Endometrial microvascular endothelial cells (primary cell): ENCODE measurements at regions not wholly inside any gene's neighbourhood (a gene's known extent, or its start where the extent isn't known, plus 50 kb on each side); places are given as distances from the start of the nearest gene placed in this dataset.
"Not testable (repeated sequence)": the region's sequence is repeated elsewhere in the genome, so short reads cannot be mapped to it uniquely, and the experiment has no call there.

Experiments used
- in situ Hi-C: cut with HindIII; loops from 2 replicates; pipeline ENCODE4 v1.10.0; 2017; ENCODE audit warnings: low sequenced_read_pairs, low pct_unique_long_range_greater_than_20kb; ENCODE audit errors: inconsistent ontology term

DNA sequence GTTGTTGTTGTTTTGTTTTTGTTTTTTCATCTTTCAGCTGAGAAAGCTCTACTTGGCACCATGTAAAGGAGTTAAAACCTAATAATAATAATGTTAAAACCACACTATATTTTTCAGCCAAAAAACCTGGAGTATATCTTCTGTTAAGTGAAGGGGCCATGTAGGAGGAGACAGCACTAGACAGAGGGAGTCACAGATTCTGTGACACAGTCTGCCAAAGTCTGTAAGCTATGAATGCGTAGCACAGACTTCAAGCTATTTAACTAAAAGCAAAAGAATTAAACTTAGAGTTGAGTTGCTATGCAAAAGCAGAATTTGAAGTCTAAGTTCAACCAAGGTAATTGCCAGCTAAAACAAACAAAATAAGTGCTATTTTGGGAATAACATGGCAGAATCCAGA lies 296.0 kb upstream of the COL8A1 start:
- in situ Hi-C loops = no loop called here

DNA sequence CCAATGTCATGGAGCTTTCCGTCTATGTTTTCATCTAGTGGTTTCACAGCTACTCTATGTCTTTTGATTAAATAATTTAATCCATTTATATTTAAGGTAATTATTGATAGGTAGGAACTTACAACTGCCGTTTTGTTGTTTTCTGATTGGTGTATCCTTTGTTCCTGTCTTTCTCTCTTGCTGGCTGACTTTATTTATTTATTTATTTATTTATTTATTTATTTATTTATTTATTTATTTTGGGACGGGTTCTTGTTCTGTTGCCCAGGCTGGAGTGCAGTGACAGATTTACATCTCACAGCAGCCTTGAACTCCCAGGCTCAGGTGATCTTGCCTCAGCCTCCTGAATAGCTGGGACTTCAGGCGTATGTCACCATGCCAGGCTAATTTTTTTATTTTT lies 299.2 kb upstream of the COL8A1 start:
- in situ Hi-C loops = no loop called here

DNA sequence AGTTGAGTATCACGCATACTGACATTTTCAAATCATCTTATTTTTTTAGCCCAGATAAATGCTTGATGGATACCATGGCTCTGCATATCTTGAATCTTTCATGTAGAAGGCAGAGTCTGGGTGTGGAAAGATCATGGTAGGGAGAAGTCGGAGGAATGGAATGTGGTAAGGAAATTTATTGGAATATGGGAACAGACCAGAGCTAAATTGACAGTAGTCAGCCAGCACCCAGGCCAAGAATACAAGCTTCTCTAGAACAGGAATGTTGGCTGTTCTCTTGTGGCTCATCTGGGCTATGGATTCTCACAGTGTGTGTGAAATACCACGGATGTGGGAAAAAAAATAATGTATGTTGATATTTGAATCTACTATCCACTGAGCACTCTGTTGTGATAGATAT lies 305.7 kb upstream of the COL8A1 start:
- in situ Hi-C loops = no loop called here

DNA sequence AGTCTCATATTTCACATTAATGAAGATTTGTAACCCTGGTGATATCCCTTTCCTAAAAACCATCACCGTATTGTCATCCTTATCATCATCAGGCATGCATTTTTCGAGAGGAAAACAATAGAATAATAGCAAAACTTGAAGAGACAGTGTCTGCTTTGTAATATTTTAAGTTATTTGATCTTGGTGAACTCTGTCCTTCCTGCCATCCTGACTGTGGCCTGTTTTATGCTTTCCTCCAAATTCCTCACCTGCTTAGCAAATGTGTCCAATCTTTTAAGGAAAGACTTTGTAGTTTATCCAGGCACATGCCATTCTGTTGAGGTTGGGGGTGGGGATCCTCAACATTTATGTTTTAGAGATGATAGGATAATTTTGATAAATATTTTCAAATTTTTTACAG lies 306.1 kb upstream of the COL8A1 start:
- in situ Hi-C loops = no loop called here

DNA sequence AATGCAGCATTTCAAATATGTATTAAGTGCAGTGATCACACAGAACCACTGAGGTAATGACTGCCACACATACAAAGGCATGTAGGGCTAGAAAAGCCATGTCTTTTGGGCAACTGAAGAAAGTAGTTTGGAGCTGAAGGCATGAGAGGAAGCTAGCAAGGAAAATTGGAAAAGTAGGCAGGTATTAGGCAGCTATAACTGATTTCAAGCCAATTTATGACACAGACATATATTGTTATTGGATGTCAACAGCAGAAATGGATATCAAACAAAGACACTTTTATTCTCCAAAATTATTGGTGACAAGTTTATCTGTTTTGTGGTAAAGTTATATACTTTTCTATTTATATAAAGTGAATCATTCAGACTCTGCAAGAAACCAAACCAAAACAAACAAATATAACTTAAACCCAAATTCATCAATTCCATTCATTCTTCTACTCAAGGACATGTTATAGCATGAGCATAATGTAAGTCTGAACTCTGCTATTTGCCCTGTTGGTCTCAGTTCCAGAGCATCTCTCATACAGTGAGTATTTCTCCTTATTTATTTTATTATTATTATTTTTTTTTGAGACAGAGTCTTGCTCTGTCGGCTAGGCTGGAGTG lies 307.4 kb upstream of the COL8A1 start:
- in situ Hi-C loops = no loop called here

DNA sequence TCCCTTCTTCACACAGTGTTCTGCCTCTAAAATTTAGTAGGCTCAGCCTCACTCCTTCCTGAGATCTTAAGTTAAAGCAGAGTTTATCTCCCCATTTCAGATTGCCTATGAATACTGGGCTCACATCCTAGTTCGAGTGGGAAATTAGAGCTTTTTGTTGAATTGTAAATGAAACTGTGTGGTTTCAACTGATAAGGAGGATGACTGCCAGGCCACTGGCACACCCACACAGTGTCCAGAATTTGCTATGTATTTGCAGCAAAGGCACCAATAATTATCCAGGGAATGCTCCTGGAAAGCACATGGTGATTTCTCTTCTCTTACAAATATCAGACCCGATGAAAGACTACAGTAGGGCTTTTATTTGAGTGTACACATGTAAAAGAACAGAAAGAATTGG lies 308.1 kb upstream of the COL8A1 start:
- in situ Hi-C loops = no loop called here

DNA sequence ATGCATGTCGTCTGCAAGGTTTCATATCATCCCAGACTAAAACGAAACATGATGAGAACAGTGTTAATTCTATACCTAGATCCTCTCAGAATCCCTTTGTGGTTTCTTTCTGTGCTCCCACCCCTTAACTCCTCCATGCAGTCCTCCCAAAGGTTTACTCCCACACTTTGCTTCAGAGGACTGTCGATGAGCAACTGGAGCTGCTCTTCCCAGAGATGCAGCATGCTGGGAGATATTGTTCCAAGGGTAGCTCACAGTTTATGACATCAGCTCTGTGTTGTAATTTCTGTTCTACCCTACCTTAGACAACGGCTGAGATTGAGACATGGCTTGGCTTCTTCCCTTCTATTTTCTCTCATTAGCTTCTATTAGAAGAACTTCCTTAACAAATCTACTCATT lies 313.0 kb upstream of the COL8A1 start:
- in situ Hi-C loops = no loop called here

DNA sequence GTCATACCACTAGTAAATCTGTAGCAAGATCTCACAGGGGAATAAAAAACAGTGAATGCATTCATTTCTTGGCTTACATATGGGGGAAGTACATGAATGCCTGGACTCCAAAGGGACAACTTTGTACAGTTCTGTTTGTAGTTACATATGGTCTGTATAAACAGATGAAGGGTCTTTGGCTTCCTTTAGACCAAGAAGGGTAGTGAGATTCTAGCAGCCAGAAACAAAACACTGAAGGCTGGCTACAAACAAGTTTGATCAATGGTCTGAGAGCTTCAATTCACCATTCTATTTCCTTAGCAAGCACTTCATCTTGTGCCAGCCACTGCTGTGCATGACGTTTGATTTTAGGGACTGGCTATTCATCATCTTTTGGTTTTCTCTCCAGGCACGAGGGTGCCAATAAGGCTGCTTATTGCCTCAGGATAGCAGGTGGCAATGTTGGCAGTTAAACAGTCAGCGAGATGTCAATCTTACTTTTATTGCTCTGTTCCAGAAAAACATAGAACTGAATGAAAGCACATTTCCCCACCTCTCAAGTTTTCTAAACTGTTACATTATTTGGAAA lies 313.7 kb upstream of the COL8A1 start:
- in situ Hi-C loops = no loop called here

DNA sequence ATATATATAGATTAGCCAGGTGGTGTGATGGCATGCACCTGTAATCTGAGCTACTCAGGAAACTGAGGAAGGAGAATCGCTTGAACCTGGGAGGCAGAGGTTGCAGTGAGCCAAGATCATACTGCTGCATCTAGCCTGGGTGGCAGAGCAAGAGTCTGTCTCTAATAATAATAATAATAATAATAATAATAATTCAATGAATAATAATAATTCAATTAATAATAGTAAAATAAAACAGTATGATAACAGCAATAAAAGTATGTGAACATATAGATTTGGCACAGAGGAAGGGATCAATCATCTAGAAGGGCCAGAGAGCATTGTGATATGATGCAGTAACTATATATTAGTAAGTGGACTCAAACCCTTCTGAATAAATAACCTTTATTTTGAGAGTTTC lies 314.5 kb upstream of the COL8A1 start:
- in situ Hi-C loops = no loop called here

DNA sequence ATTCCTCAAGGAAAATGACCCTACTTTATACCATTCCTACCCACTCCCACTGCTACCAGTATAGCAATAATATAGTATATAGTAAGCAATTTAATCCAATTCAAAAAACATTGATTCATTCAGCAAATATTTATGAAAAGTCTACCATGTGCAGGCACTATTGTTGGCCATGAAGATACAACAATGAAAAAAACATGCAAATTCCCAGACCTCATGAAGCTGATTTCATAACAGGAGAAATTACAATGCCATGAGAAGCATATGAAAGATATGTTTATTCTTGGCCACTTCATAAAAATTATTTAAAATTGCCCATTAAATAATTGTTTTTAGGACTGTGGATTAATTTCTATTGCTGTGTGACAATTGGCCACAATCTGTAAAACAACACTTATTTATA lies 315.8 kb upstream of the COL8A1 start:
- in situ Hi-C loops = no loop called here

DNA sequence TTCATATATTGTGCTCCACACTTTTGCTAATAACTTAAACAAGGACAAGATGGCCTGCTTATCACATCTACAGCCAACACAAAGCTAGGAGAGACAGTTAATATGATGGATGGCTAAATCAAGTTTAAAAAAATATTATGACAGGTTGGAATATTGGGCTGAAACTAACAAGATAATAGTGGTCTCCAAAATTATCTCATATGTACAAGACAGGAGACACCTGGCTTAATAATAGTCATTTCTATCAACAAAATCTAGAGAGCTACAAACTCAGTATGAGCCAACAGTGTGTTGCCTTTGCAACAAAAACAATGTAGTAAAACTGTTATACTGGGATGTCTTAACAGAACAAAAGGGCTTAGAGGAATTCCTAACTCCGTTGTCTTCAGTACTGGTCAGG lies 317.1 kb upstream of the COL8A1 start:
- in situ Hi-C loops = no loop called here

DNA sequence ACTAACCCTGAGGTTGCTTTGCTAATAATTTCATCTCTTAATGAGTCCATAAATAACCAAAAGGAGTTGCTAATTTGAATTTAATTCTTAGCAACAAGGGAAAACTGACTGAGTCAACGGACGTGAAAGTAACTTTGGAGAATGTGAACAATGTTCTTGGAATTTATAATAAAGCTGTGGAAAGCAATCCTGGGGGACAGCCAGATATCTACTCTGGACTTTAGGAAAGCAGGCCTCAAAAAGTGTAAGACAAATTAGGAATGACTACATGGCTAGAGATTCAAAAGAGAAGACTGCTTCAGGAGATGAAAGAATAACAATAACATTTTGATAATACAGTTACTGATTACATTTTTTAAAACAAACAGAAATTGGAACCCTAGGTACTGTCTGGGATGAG lies 318.4 kb upstream of the COL8A1 start:
- in situ Hi-C loops = no loop called here

DNA sequence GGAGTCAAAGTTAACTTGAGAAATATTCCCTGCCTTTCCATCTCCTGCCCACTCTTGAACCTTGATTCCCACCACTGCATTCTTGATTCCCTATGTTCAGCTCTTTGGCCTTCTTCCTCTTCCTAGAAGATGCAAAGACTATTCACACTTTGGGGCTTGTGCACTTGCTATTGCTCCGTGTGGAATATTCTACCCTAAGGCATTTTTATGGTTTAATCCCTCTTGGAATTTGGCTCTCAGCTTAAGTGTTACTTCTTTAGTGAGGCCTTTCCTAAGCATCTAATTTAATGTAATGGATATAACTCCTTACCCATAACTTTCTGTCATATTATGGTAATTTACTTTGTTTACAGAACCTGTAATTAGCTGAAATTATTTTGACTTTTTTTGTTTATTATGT lies 318.9 kb upstream of the COL8A1 start:
- in situ Hi-C loops = no loop called here

DNA sequence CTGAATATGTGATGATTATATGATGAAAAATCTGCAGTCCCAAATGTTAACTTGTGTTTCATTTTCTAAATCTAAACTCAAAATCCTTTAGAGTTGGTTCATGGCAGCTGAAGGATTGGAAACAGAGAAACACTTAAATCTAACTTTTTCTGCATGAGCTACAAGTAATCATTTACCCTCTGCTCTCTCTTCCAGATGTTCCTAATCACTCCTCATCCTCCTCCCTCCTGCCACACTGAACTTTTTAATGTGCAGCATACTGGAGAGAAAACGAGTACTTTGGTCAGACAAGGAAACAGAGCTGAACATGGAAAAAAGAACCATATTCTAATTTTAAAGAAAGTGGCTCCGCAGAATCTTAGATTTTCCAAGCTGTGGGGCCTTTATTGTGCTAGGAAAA lies 321.2 kb upstream of the COL8A1 start:
- in situ Hi-C loops = no loop called here

DNA sequence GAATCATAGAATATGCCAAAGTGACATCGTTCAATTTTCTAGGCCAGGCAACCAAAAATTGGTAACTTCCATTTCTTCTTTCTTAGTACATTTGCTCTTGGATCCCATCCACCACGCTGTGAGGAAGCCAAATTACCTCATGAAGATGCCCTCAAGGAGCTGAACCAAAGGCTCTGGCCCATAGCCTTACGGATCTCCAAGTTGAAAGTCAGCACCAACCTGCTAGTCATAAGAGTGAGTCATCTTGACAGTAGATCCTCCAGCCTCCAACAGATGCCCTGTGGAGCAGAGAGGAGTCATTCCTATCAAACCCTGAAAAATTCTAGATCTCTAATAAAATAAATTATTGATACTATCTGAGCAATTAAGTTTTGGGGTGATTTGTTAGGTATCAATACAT lies 322.5 kb upstream of the COL8A1 start:
- in situ Hi-C loops = no loop called here

DNA sequence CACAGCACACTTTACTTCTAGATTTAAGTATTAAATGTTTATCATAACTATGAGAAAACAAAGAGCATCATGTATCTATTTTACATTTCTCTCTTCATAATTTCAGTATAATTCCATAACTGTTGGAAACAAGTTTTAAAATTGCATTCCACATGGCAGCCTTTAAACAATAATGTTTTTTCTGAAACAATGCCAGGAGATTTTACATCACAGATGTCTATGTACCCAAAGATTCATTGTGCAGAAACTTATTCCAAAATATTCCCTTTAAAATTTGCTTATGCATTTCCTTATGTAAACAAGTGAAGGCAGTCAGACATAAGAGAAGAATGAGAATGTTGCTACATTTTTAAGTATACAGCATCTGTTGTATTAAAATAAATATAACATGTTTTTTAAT lies 324.9 kb upstream of the COL8A1 start:
- in situ Hi-C loops = no loop called here

DNA sequence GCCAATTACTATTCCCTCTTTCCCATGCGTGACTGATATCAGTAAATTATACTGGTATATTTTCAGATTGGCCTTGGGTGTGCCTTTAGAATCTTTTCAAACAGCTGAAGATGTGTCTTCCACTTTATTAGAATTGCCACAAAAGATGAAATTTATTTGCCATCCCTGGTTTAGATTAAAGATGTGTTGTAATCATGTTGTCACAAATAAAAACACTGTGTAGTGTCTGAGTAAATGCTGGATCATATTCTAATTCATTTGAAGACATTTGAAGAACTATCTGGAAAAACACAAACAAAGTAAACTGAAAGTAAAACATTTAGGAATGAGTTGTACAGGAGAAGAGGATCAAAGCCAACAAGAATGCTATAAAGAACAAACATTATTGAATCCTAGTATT lies 339.7 kb upstream of the COL8A1 start:
- in situ Hi-C loops = no loop called here

DNA sequence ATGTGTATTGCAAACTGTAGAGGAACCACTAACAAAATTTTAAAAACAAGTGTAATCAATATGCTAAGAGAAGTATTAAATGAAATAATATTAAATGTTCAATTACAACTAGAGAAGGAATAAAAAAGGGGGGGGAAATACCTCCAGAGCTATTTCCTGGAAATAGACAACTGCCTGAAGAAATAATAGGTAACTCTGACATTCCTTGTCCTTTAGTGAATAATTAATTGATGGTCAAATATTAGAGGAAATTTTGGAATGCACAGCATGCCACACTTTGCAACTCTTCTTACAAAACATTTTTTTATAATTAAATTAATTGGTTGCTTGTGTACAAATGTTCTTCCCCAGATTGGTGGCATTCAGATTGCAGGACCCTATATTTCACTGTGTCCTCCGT lies 342.6 kb upstream of the COL8A1 start:
- in situ Hi-C loops = no loop called here

DNA sequence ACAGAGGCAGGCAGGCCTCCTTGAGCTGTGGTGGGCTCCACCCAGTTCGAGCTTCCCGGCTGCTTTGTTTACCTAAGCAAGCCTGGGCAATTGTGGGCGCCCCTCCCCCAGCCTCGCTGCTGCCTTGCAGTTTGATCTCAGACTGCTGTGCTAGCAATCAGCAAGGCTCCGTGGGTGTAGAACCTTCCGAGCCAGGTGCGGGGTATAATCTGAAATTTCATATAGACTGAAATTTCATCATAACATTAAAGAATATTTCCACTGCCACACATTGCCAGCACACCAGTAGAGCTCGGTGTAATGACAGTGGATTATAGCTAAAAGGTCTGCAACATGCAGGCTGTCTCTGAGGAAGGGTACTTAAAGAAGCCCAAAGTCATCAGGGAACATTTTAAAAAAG lies 344.3 kb upstream of the COL8A1 start:
- in situ Hi-C loops = not testable (repeated sequence)

DNA sequence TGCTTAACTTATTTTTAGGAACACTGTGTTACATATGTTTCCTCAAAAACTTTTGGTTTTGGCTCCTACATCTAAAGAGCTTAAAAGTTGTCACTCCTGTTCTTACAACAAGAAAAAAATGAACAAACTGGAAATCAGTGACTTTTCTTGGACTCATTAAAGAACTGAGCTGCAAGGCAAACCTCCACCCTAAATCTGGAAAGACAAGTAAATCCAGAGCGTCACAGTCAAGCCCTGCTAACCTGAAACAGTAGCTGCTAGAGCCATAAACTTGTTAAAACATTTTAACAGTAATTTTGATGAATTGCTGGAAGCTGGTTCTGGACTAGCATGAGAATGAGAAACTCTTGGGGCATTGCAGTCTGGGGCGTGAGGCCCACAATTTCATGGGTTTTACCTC lies 350.5 kb upstream of the COL8A1 start:
- in situ Hi-C loops = no loop called here

DNA sequence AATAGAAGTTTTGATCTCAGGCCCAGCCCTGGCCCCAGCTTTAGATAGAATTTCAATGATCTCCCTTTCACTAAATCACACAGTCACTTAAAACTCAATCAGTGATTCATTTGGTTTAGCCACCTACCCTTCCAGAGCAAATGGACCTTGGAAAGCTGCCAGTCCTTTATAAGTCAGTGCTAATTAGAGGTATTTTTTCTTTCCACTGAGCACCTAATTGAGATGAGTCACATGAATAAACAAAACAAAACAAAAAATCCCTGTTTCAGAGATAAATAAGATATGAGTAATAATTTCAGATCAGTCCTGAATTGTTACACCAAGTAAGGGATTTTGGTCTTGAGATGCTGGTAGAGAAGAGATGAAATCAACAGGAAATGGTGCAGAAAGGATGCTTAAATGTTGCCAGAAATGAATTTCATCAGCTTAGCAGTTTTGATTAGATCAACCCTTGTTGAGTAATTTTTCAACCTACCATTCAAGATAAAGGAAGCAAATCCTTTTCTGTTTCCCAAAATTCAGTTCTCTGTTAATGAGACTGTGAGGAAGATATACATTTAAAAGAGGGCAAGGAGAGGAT lies 352.0 kb upstream of the COL8A1 start:
- in situ Hi-C loops = no loop called here
